ENCODE measurements at regions not wholly inside any gene's neighbourhood (a gene's known extent, or its start where the extent isn't known, plus 50 kb on each side); places are given as distances from the start of the nearest gene placed in this dataset.
"Not testable (repeated sequence)": the region's sequence is repeated elsewhere in the genome, so short reads cannot be mapped to it uniquely, and the experiment has no call there.

- Histone ChIP-seq H3K4me2 (ENCODE audit: low read length) (no peak overlapping the region), H3K79me2 (no peaks in the 10 kb centered on the region), H3K36me3 (ENCODE audit: control insufficient read depth, insufficient read depth, low read length) (no peaks in the 10 kb centered on the region), H3K4me3 (ENCODE audit: low read depth, low read length) (no peak overlapping the region), H3K27ac (no peak overlapping the region), H3K9me3 (ENCODE audit: control insufficient read depth, low read length) (no peaks in the 10 kb centered on the region), H3K9ac (no peak overlapping the region), H3K4me1 (no peaks in the 10 kb centered on the region), H2AFZ (no peak overlapping the region), H3K27me3 (ENCODE audit: control insufficient read depth, insufficient read depth, low read length) (no peaks in the 10 kb centered on the region)
- no peak for TF ChIP-seq CTCF (IDR thresholded peaks at IDR 0.05)
These were observed 88.3 kb downstream of the MYCN start for GRCh38 chr2:16028644-16029043.

- no peak for TF ChIP-seq CTCF (IDR thresholded peaks at IDR 0.05)
- H3K4me3 ChIP-seq (ENCODE audit: low read depth, low read length): no peak overlapping the region
- H2AFZ ChIP-seq: no peak overlapping the region
- no peaks in the 10 kb centered on the region for H3K9me3 ChIP-seq (ENCODE audit: control insufficient read depth, low read length)
- H3K36me3 ChIP-seq (ENCODE audit: control insufficient read depth, insufficient read depth, low read length): no peaks in the 10 kb centered on the region
- H3K4me2 ChIP-seq (ENCODE audit: low read length): no peak overlapping the region
- no peaks in the 10 kb centered on the region for H3K4me1 ChIP-seq
- no peak overlapping the region for H3K27ac ChIP-seq
- H3K27me3 ChIP-seq (ENCODE audit: control insufficient read depth, insufficient read depth, low read length): no peaks in the 10 kb centered on the region
- H3K9ac ChIP-seq: no peak overlapping the region
- H3K79me2 ChIP-seq: no peaks in the 10 kb centered on the region
These were observed 86.6 kb downstream of the MYCN start for GRCh38 chr2:16026816-16027501.

- Histone ChIP-seq H3K27ac (no peak overlapping the region), H3K4me1 (no peaks in the 10 kb centered on the region)
- no peak for TF ChIP-seq CTCF (IDR thresholded peaks at IDR 0.05)
These were observed 85.7 kb downstream of the MYCN start for GRCh38 chr2:16025876-16026640.

GRCh38 chr2:16025211-16025875 is 85.0 kb downstream of the MYCN start:
- H3K27ac ChIP-seq: no peak overlapping the region
- no peaks in the 10 kb centered on the region for H3K4me1 ChIP-seq
- H3K36me3 ChIP-seq (ENCODE audit: control insufficient read depth, insufficient read depth, low read length): no peaks in the 10 kb centered on the region
- H2AFZ ChIP-seq: no peak overlapping the region
- H3K9me3 ChIP-seq (ENCODE audit: control insufficient read depth, low read length): no peaks in the 10 kb centered on the region
- no peak overlapping the region for H3K4me3 ChIP-seq (ENCODE audit: low read depth, low read length)
- no peaks in the 10 kb centered on the region for H3K79me2 ChIP-seq
- no peak for TF ChIP-seq CTCF (IDR thresholded peaks at IDR 0.05)
- no peak overlapping the region for H3K9ac ChIP-seq
- no peak overlapping the region for H3K4me2 ChIP-seq (ENCODE audit: low read length)
- no peaks in the 10 kb centered on the region for H3K27me3 ChIP-seq (ENCODE audit: control insufficient read depth, insufficient read depth, low read length)

More at GRCh38 chr2:16025876-16026640, 85.7 kb downstream of the MYCN start:
- Histone ChIP-seq H3K4me3 (ENCODE audit: low read depth, low read length) (no peak overlapping the region), H3K9me3 (ENCODE audit: control insufficient read depth, low read length) (no peaks in the 10 kb centered on the region), H2AFZ (no peak overlapping the region), H3K79me2 (no peaks in the 10 kb centered on the region), H3K27me3 (ENCODE audit: control insufficient read depth, insufficient read depth, low read length) (no peaks in the 10 kb centered on the region), H3K4me2 (ENCODE audit: low read length) (no peak overlapping the region), H3K9ac (no peak overlapping the region), H3K36me3 (ENCODE audit: control insufficient read depth, insufficient read depth, low read length) (no peaks in the 10 kb centered on the region)

GRCh38 chr2:16024628-16025027 is 84.3 kb downstream of the MYCN start:
- H3K27ac ChIP-seq; H3K4me3 ChIP-seq (ENCODE audit: low read depth, low read length); H3K4me2 ChIP-seq (ENCODE audit: low read length); H3K4me1 ChIP-seq; H2AFZ ChIP-seq; H3K79me2 ChIP-seq; H3K27me3 ChIP-seq (ENCODE audit: control insufficient read depth, insufficient read depth, low read length); H3K36me3 ChIP-seq (ENCODE audit: control insufficient read depth, insufficient read depth, low read length); H3K9me3 ChIP-seq (ENCODE audit: control insufficient read depth, low read length); H3K9ac ChIP-seq: not testable (repeated sequence)
